ENCODE measurements at regions not wholly inside any gene's neighbourhood (a gene's known extent, or its start where the extent isn't known, plus 50 kb on each side); places are given as distances from the start of the nearest gene placed in this dataset.

GRCh38 chr17:13209081-13209480 is 191.3 kb upstream of the ELAC2 start:
- H3K4me2 ChIP-seq = no peak overlapping the region
- peaks cover 7% of the 10 kb centered on the region; the same call in 1 of the 2 replicates for H3K9me3 ChIP-seq
- H3K36me3 ChIP-seq = no peaks in the 10 kb centered on the region
- H3K4me3 ChIP-seq = no peak overlapping the region
- no peak overlapping the region for H3K9ac ChIP-seq
- H3K27me3 ChIP-seq = no peaks in the 10 kb centered on the region
- H4K20me1 ChIP-seq = no peaks in the 10 kb centered on the region
- no peak overlapping the region for H3K27ac ChIP-seq
- TF ChIP-seq Cebpa-rat (IDR thresholded peaks at IDR 0.05) = no peak
- no peaks in the 10 kb centered on the region for H3K4me1 ChIP-seq

- Histone ChIP-seq H3K27ac (no peak overlapping the region), H4K20me1 (no peaks in the 10 kb centered on the region), H3K36me3 (no peaks in the 10 kb centered on the region), H3K4me1 (no peaks in the 10 kb centered on the region), H3K4me2 (no peak overlapping the region), H3K9me3 (no peaks in the 10 kb centered on the region), H3K27me3 (no peaks in the 10 kb centered on the region), H3K4me3 (no peak overlapping the region), H3K9ac (no peak overlapping the region)
- TF ChIP-seq Cebpa-rat (IDR thresholded peaks at IDR 0.05) = no peak
Measured at GRCh38 chr17:13204607-13205237, 186.9 kb upstream of the ELAC2 start.

- no peak overlapping the region for H3K4me3 ChIP-seq
- TF ChIP-seq Cebpa-rat (IDR thresholded peaks at IDR 0.05) = no peak
- no peaks in the 10 kb centered on the region for H3K9me3 ChIP-seq
- no peaks in the 10 kb centered on the region for H3K36me3 ChIP-seq
- peaks cover 7% of the 10 kb centered on the region for H3K4me1 ChIP-seq
- H3K9ac ChIP-seq = no peak overlapping the region
- H4K20me1 ChIP-seq = no peaks in the 10 kb centered on the region
- H3K4me2 ChIP-seq = no peak overlapping the region
- H3K27me3 ChIP-seq = no peaks in the 10 kb centered on the region
- H3K27ac ChIP-seq = no peak overlapping the region
Measured at GRCh38 chr17:13202835-13203234, 185.0 kb upstream of the ELAC2 start.

GRCh38 chr17:13200671-13201070 is 182.8 kb upstream of the ELAC2 start:
- no peaks in the 10 kb centered on the region for H3K36me3 ChIP-seq
- H3K4me3 ChIP-seq = no peak overlapping the region
- H3K27ac ChIP-seq = no peak overlapping the region
- no peaks in the 10 kb centered on the region for H3K27me3 ChIP-seq
- no peak overlapping the region for H3K9ac ChIP-seq
- no peaks in the 10 kb centered on the region for H4K20me1 ChIP-seq
- H3K4me2 ChIP-seq = no peak overlapping the region
- TF ChIP-seq Cebpa-rat (IDR thresholded peaks at IDR 0.05) = no peak
- H3K4me1 ChIP-seq = peaks cover 8% of the 10 kb centered on the region
- no peaks in the 10 kb centered on the region for H3K9me3 ChIP-seq

- H4K20me1 ChIP-seq = no peaks in the 10 kb centered on the region
Measured at GRCh38 chr17:13199425-13199824, 181.6 kb upstream of the ELAC2 start.

GRCh38 chr17:13197586-13197985 is 179.8 kb upstream of the ELAC2 start:
- H3K27ac ChIP-seq = no peak overlapping the region
- H4K20me1 ChIP-seq = no peaks in the 10 kb centered on the region
- TF ChIP-seq Cebpa-rat (IDR thresholded peaks at IDR 0.05) = no peak

More at GRCh38 chr17:13199425-13199824, 181.6 kb upstream of the ELAC2 start:
- no peaks in the 10 kb centered on the region for H3K27me3 ChIP-seq
- no peak overlapping the region for H3K4me2 ChIP-seq
- no peak for TF ChIP-seq Cebpa-rat (IDR thresholded peaks at IDR 0.05)
- H3K9ac ChIP-seq = no peak overlapping the region
- H3K36me3 ChIP-seq = no peaks in the 10 kb centered on the region
- H3K4me1 ChIP-seq = peaks cover 8% of the 10 kb centered on the region
- H3K4me3 ChIP-seq = no peak overlapping the region
- no peak overlapping the region for H3K27ac ChIP-seq
- H3K9me3 ChIP-seq = no peaks in the 10 kb centered on the region

GRCh38 chr17:13194887-13195286 is 177.1 kb upstream of the ELAC2 start:
- no peaks in the 10 kb centered on the region for H3K9me3 ChIP-seq
- H4K20me1 ChIP-seq = no peaks in the 10 kb centered on the region
- no peaks in the 10 kb centered on the region for H3K36me3 ChIP-seq
- H3K4me2 ChIP-seq = no peak overlapping the region
- H3K9ac ChIP-seq = no peak overlapping the region
- H3K4me3 ChIP-seq = no peak overlapping the region
- no peak overlapping the region for H3K27ac ChIP-seq
- no peak for TF ChIP-seq Cebpa-rat (IDR thresholded peaks at IDR 0.05)
- peaks cover 8% of the 10 kb centered on the region for H3K4me1 ChIP-seq
- H3K27me3 ChIP-seq = no peaks in the 10 kb centered on the region

More at GRCh38 chr17:13197586-13197985, 179.8 kb upstream of the ELAC2 start:
- H3K4me3 ChIP-seq = no peak overlapping the region
- peaks cover 8% of the 10 kb centered on the region for H3K4me1 ChIP-seq
- no peaks in the 10 kb centered on the region for H3K36me3 ChIP-seq
- 0 out of 2 replicates have a peak overlapping the region, but pooled peaks have one; percentile 4 for H3K4me2 ChIP-seq
- no peak overlapping the region for H3K9ac ChIP-seq
- H3K9me3 ChIP-seq = no peaks in the 10 kb centered on the region
- no peaks in the 10 kb centered on the region for H3K27me3 ChIP-seq

- TF ChIP-seq Cebpa-rat (IDR thresholded peaks at IDR 0.05) = no peak
- Histone ChIP-seq H3K27ac (no peak overlapping the region), H3K4me3 (no peak overlapping the region), H3K4me2 (no peak overlapping the region), H3K36me3 (no peaks in the 10 kb centered on the region), H3K9me3 (no peaks in the 10 kb centered on the region), H3K9ac (no peak overlapping the region), H3K4me1 (no peaks in the 10 kb centered on the region), H4K20me1 (no peaks in the 10 kb centered on the region), H3K27me3 (no peaks in the 10 kb centered on the region)
Measured at GRCh38 chr17:13182854-13183253, 165.0 kb upstream of the ELAC2 start.

GRCh38 chr17:13182450-13182849 is 164.6 kb upstream of the ELAC2 start:
- TF ChIP-seq Cebpa-rat (IDR thresholded peaks at IDR 0.05) = no peak
- Histone ChIP-seq H3K9ac (no peak overlapping the region), H3K27ac (no peak overlapping the region)

GRCh38 chr17:13181683-13182082 is 163.9 kb upstream of the ELAC2 start:
- Histone ChIP-seq H3K9me3 (no peaks in the 10 kb centered on the region), H3K4me1 (no peaks in the 10 kb centered on the region), H3K9ac (no peak overlapping the region), H3K4me3 (no peak overlapping the region), H3K27ac (no peak overlapping the region), H3K4me2 (no peak overlapping the region), H3K36me3 (no peaks in the 10 kb centered on the region), H4K20me1 (no peaks in the 10 kb centered on the region), H3K27me3 (no peaks in the 10 kb centered on the region)
- no peak for TF ChIP-seq Cebpa-rat (IDR thresholded peaks at IDR 0.05)

More at GRCh38 chr17:13182450-13182849, 164.6 kb upstream of the ELAC2 start:
- Histone ChIP-seq H3K36me3 (no peaks in the 10 kb centered on the region), H4K20me1 (no peaks in the 10 kb centered on the region), H3K27me3 (no peaks in the 10 kb centered on the region), H3K4me2 (no peak overlapping the region), H3K4me3 (no peak overlapping the region), H3K4me1 (no peaks in the 10 kb centered on the region), H3K9me3 (no peaks in the 10 kb centered on the region)

- Histone ChIP-seq H3K4me3 (no peak overlapping the region), H3K27ac (no peak overlapping the region), H3K36me3 (no peaks in the 10 kb centered on the region), H3K4me1 (no peaks in the 10 kb centered on the region), H3K4me2 (no peak overlapping the region), H3K27me3 (no peaks in the 10 kb centered on the region), H3K9ac (no peak overlapping the region), H3K9me3 (peaks cover 10% of the 10 kb centered on the region), H4K20me1 (no peaks in the 10 kb centered on the region)
- TF ChIP-seq Cebpa-rat (IDR thresholded peaks at IDR 0.05) = no peak
Measured at GRCh38 chr17:13176436-13176835, 158.6 kb upstream of the ELAC2 start.

Data from BLaER1 (cell line).